GM12874 (cell line): ENCODE measurements at regions not wholly inside any gene's neighbourhood (a gene's known extent, or its start where the extent isn't known, plus 50 kb on each side); places are given as distances from the start of the nearest gene placed in this dataset.

Experiments used
- CTCF ChIP-seq: IDR thresholded peaks from 2 replicates; pipeline ENCODE4 v1.5.1; 2011; ENCODE audit warnings: low read depth, mild to moderate bottlenecking, control low read depth, low read length, moderate library complexity; ENCODE audit not compliant: insufficient read depth

- no peak for TF ChIP-seq CTCF
Measured at GRCh38 chr1:47680815-47681475, 243.1 kb downstream of the FOXD2 start.

DNA sequence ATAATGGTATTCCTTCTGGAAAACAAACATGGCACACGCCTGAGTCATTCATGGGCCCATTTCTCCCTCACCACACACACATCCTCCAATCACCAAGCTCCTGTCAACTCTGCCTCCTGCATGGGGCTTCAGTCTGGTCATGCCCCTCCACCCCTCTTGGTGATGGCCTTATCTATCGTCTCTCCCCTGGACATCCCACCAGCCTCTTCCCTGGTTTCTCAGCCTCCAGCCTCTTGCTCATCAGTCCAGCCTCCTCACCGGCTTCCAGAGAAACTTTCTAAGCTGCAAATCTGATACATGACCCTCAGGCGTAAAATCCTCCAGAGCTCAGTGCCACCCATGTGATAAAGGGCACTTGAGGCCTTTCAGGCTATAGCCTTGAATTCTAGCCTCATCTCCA is 243.9 kb downstream of the FOXD2 start:
- TF ChIP-seq CTCF, result no peak

DNA sequence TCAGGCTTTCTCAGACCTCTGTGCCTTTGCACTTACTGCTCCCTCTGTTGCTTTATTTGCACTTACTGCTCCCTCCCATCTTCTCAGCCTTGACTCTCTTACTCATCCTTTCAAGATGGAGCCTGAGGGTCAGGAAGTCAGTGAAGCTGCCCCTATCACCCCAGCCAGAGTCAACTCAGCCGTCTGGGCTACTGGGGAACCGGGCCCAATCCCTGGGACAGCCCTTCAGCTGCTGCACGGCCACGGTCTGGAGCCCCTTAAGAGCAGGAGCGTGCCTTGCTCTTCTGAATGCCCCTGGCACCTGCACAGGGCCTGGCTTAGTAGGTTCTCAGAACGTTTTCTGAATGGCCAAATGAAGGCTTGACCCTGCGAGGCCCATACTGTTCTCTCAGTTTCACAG is 244.4 kb downstream of the FOXD2 start:
- TF ChIP-seq CTCF, result no peak

DNA sequence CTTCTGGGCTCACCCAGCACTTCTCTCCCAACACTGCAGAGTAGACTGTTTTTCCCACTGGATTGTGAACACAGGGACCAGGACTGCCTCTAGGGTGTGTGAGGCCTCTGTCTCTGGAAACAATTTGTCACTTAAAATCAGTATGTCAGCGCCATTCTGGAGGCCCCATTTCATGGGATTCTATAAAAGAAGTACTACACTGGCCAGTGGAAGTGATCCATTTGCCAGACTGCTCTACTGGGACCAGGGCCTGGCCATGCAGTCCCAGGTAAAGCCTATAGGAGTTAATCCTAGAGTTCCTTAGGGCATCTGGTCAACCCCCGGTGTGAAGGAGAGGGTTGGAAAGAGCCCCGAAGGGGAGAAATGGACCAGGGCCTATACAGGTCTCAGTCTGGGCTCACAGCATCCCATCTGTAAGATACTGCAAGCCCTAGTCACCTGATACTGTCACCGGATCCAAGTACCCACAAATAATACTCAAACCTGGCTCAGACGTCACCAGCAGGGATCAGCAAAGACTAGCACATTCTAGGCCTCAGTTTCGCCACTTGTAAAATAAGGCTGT is 245.0 kb downstream of the FOXD2 start:
- TF ChIP-seq CTCF, result no peak

- no peak for TF ChIP-seq CTCF
Measured at GRCh38 chr1:47683401-47683800, 245.6 kb downstream of the FOXD2 start.

- TF ChIP-seq CTCF, result no peak
Measured at GRCh38 chr1:47684518-47684917, 246.7 kb downstream of the FOXD2 start.

GRCh38 chr1:47684964-47685762 is 247.3 kb downstream of the FOXD2 start:
- TF ChIP-seq CTCF, result no peak
